ENCODE measurements at regions not wholly inside any gene's neighbourhood (a gene's known extent, or its start where the extent isn't known, plus 50 kb on each side); places are given as distances from the start of the nearest gene placed in this dataset.
"Not testable (repeated sequence)": the region's sequence is repeated elsewhere in the genome, so short reads cannot be mapped to it uniquely, and the experiment has no call there.

GRCh38 chr7:120059641-120060040 is 213.3 kb upstream of the KCND2 start:
- Histone ChIP-seq H3K4me3 (replicated peaks; ENCODE audit: insufficient read depth, low read length) (no peak overlapping the region), H3K27me3 (ENCODE audit: insufficient read depth, poor library complexity, severe bottlenecking) (no peaks in the 10 kb centered on the region), H3K27ac (replicated peaks) (no peak overlapping the region)
- TF ChIP-seq CTCF (IDR thresholded peaks at IDR 0.05; ENCODE audit: insufficient read depth, low read length) (no peak), GABPA (IDR thresholded peaks at IDR 0.05; ENCODE audit: low read depth) (no peak), REST (IDR thresholded peaks at IDR 0.05; ENCODE audit: insufficient replicate concordance, low read depth) (no peak), POLR2AphosphoS5 (IDR thresholded peaks at IDR 0.05; ENCODE audit: low read depth) (no peak), SPI1 (IDR thresholded peaks at IDR 0.05; ENCODE audit: borderline replicate concordance, low read depth) (no peak)
- no peak for DNase-seq (ENCODE audit: low read depth in 1 of 2, low spot score in 1 of 2)

GRCh38 chr7:120060281-120060680 is 212.7 kb upstream of the KCND2 start:
- H3K27me3 ChIP-seq (ENCODE audit: insufficient read depth, poor library complexity, severe bottlenecking): no peaks in the 10 kb centered on the region
- peak in 1 of 2 experiments; percentile 51 for DNase-seq (ENCODE audit: low read depth in 1 of 2, low spot score in 1 of 2)
- H3K4me3 ChIP-seq (replicated peaks; ENCODE audit: insufficient read depth, low read length): no peak overlapping the region
- no peak for TF ChIP-seq POLR2AphosphoS5 (IDR thresholded peaks at IDR 0.05; ENCODE audit: low read depth)
- TF ChIP-seq CTCF (IDR thresholded peaks at IDR 0.05; ENCODE audit: insufficient read depth, low read length): no peak
- no peak for TF ChIP-seq GABPA (IDR thresholded peaks at IDR 0.05; ENCODE audit: low read depth)
- TF ChIP-seq REST (IDR thresholded peaks at IDR 0.05; ENCODE audit: insufficient replicate concordance, low read depth): no peak
- TF ChIP-seq SPI1 (IDR thresholded peaks at IDR 0.05; ENCODE audit: borderline replicate concordance, low read depth): no peak
- peak overlapping the region; percentile 9 for H3K27ac ChIP-seq (replicated peaks)

- Histone ChIP-seq H3K4me3 (replicated peaks; ENCODE audit: insufficient read depth, low read length) (no peak overlapping the region), H3K27ac (replicated peaks) (peak overlapping the region; percentile 9), H3K27me3 (ENCODE audit: insufficient read depth, poor library complexity, severe bottlenecking) (no peaks in the 10 kb centered on the region)
- peak in 1 of 2 experiments; percentile 21 for DNase-seq (ENCODE audit: low read depth in 1 of 2, low spot score in 1 of 2)
- TF ChIP-seq SPI1 (IDR thresholded peaks at IDR 0.05; ENCODE audit: borderline replicate concordance, low read depth) (peak; percentile 84), GABPA (IDR thresholded peaks at IDR 0.05; ENCODE audit: low read depth) (no peak)
These were observed 212.1 kb upstream of the KCND2 start for GRCh38 chr7:120060875-120061274.

GRCh38 chr7:120064565-120064964 is 208.4 kb upstream of the KCND2 start:
- H3K27ac ChIP-seq (replicated peaks): no peak overlapping the region
- TF ChIP-seq REST (IDR thresholded peaks at IDR 0.05; ENCODE audit: insufficient replicate concordance, low read depth): no peak
- no peak for TF ChIP-seq GABPA (IDR thresholded peaks at IDR 0.05; ENCODE audit: low read depth)
- TF ChIP-seq CTCF (IDR thresholded peaks at IDR 0.05; ENCODE audit: insufficient read depth, low read length): no peak
- no peak for TF ChIP-seq POLR2AphosphoS5 (IDR thresholded peaks at IDR 0.05; ENCODE audit: low read depth)
- no peak for TF ChIP-seq SPI1 (IDR thresholded peaks at IDR 0.05; ENCODE audit: borderline replicate concordance, low read depth)
- DNase-seq (ENCODE audit: low read depth in 1 of 2, low spot score in 1 of 2): no peak
- no peaks in the 10 kb centered on the region for H3K27me3 ChIP-seq (ENCODE audit: insufficient read depth, poor library complexity, severe bottlenecking)
- no peak overlapping the region for H3K4me3 ChIP-seq (replicated peaks; ENCODE audit: insufficient read depth, low read length)

GRCh38 chr7:120066898-120067297 is 206.1 kb upstream of the KCND2 start:
- not testable (repeated sequence) for H3K27me3 ChIP-seq (ENCODE audit: insufficient read depth, poor library complexity, severe bottlenecking); H3K27ac ChIP-seq (replicated peaks)

More at GRCh38 chr7:120066898-120067297, 206.1 kb upstream of the KCND2 start:
- not testable (repeated sequence) for DNase-seq (ENCODE audit: low read depth in 1 of 2, low spot score in 1 of 2); H3K4me3 ChIP-seq (replicated peaks; ENCODE audit: insufficient read depth, low read length)
